ENCODE measurements at regions not wholly inside any gene's neighbourhood (a gene's known extent, or its start where the extent isn't known, plus 50 kb on each side); places are given as distances from the start of the nearest gene placed in this dataset.

- H3K36me3 ChIP-seq (ENCODE audit: insufficient read depth in 1 of 2, low read depth in 1 of 2), result no peaks in the 10 kb centered on the region
- intact Hi-C loops (cut with DNase I), result loop anchor here in 1 of 2 donors (10.0 kb wide), 1 partner anchor 57 kb away; no protein-coding TSS in a partner anchor
Measured at GRCh38 chr1:31511848-31512615, 64.3 kb upstream of the TINAGL1 start.

GRCh38 chr1:31514117-31514516 is 62.2 kb upstream of the TINAGL1 start:
- Histone ChIP-seq H3K4me3 (no peak overlapping the region), H3K36me3 (ENCODE audit: insufficient read depth in 1 of 2, low read depth in 1 of 2) (no peaks in the 10 kb centered on the region), H3K9me3 (no peaks in the 10 kb centered on the region), H3K27ac (no peak overlapping the region), H3K27me3 (ENCODE audit: insufficient read depth in 3 of 3, low read length in 2 of 3) (no peaks in the 10 kb centered on the region), H3K4me1 (no peaks in the 10 kb centered on the region)
- intact Hi-C loops (cut with DNase I), result loop anchor here in 1 of 2 donors (10.0 kb wide), 1 partner anchor 59 kb away; no protein-coding TSS in a partner anchor
- TF ChIP-seq CTCF (IDR thresholded peaks at IDR 0.05), result no peak
- WGBS, 3 donors, result 79 to 92% (median 90%) methylated on average over 5 of the region's 5 CpGs
- DNase-seq (no peak), ATAC-seq (no peak)

More at GRCh38 chr1:31511848-31512615, 64.3 kb upstream of the TINAGL1 start:
- Histone ChIP-seq H3K4me1 (no peaks in the 10 kb centered on the region), H3K9me3 (no peaks in the 10 kb centered on the region), H3K27me3 (ENCODE audit: insufficient read depth in 3 of 3, low read length in 2 of 3) (no peaks in the 10 kb centered on the region), H3K4me3 (no peak overlapping the region), H3K27ac (no peak overlapping the region)
- no peak for TF ChIP-seq CTCF (IDR thresholded peaks at IDR 0.05)
- DNase-seq (no peak), ATAC-seq (no peak)
- WGBS, 3 donors, result 61 to 65% (median 65%) methylated on average over 8 of the region's 8 CpGs

GRCh38 chr1:31515056-31515775 is 61.1 kb upstream of the TINAGL1 start:
- WGBS, 3 donors, result 43 to 55% (median 51%) methylated on average over 7 of the region's 7 CpGs
- intact Hi-C loops (cut with DNase I), result loop anchor here in 1 of 2 donors (10.0 kb wide), 1 partner anchor 60 kb away; no protein-coding TSS in a partner anchor
- no peak for ATAC-seq
- TF ChIP-seq CTCF (IDR thresholded peaks at IDR 0.05), result no peak
- H3K36me3 ChIP-seq (ENCODE audit: insufficient read depth in 1 of 2, low read depth in 1 of 2), result no peaks in the 10 kb centered on the region
- H3K27ac ChIP-seq, result no peak overlapping the region
- H3K4me3 ChIP-seq, result no peak overlapping the region
- no peaks in the 10 kb centered on the region for H3K9me3 ChIP-seq
- H3K4me1 ChIP-seq, result no peaks in the 10 kb centered on the region
- DNase-seq, result no peak
- H3K27me3 ChIP-seq (ENCODE audit: insufficient read depth in 3 of 3, low read length in 2 of 3), result no peaks in the 10 kb centered on the region

- Histone ChIP-seq H3K9me3 (no peaks in the 10 kb centered on the region), H3K36me3 (ENCODE audit: insufficient read depth in 1 of 2, low read depth in 1 of 2) (no peaks in the 10 kb centered on the region), H3K4me3 (no peak overlapping the region), H3K4me1 (no peaks in the 10 kb centered on the region), H3K27me3 (ENCODE audit: insufficient read depth in 3 of 3, low read length in 2 of 3) (no peaks in the 10 kb centered on the region), H3K27ac (no peak overlapping the region)
- 85 to 96% (median 88%) methylated on average over 4 of the region's 4 CpGs for WGBS, 3 donors
- DNase-seq, result no peak
- intact Hi-C loops (cut with DNase I), result loop anchor here in 1 of 2 donors (10.0 kb wide), 1 partner anchor 61 kb away; no protein-coding TSS in a partner anchor
- no peak for TF ChIP-seq CTCF (IDR thresholded peaks at IDR 0.05)
- no peak for ATAC-seq
Measured at GRCh38 chr1:31515936-31516335, 60.4 kb upstream of the TINAGL1 start.
